HCT116 (cell line): ENCODE measurements at regions not wholly inside any gene's neighbourhood (a gene's known extent, or its start where the extent isn't known, plus 50 kb on each side); places are given as distances from the start of the nearest gene placed in this dataset.

Experiments
- ATAC-seq: fragments of 200-7000 bp; cut with Tn5 transposase; 2 replicates; pipeline ENCODE4 v1.9.1; 2020; ENCODE audit warnings: mild to moderate bottlenecking, moderate library complexity
- BruUV-seq: library from RNA; stranded (reverse); fragments of 400-500 nt; replicated peaks from 2 replicates; lab custom pipeline; 2021; lab: Mats Ljungman, UMichigan
- CTCF ChIA-PET: fragments of 300-600 bp; sonication (Branson Sonifier 250); formaldehyde crosslinking; loops from one replicate; lab custom pipeline; 2021; ENCODE audit warnings: antibody characterized with exemption; lab: Charles Lee
- POLR2A ChIA-PET: fragments of 300-600, 350-600 bp; sonication (Branson Sonifier 250); formaldehyde crosslinking; loops from one replicate; lab custom pipeline; 2021; ENCODE audit warnings: antibody characterized with exemption; lab: Charles Lee
- RAD21 ChIA-PET, 2 experiments: fragments of 300-600 bp; sonication (Branson Sonifier 250); formaldehyde crosslinking; loops; one replicate each; lab custom pipeline; 2023; ENCODE audit warnings: low total read pairs in 2 of 2; ENCODE audit not compliant: uncharacterized antibody in 2 of 2, unreplicated experiment in 2 of 2, low non-redundant PET in 1 of 2; lab: Charles Lee
- DNase-seq: peaks from one replicate; pipeline ENCODE4 v3.0.0-alpha.2; 2010; ENCODE audit warnings: low read depth, low spot score
- H2AFZ ChIP-seq: fragments of 200-600 bp; shearing (Covaris generic), sonication (generic); 2 replicates; pipeline ENCODE4 v1.6.1; 2017; ENCODE audit warnings: low read depth, mixed run types, mixed read lengths, antibody characterized with exemption, low read length; ENCODE audit not compliant: poor library complexity, severe bottlenecking
- H3K27ac ChIP-seq: 2 replicates; pipeline ENCODE4 v1.5.1; 2012; ENCODE audit warnings: low read depth, low read length
- H3K27me3 ChIP-seq: fragments of 200-600 bp; sonication (generic); 2 replicates; pipeline ENCODE4 v1.6.1; 2016; ENCODE audit warnings: mixed run types, low read length, mixed read lengths; ENCODE audit not compliant: insufficient read depth
- H3K36me3 ChIP-seq, 2 experiments: fragments of 200-500 bp in 1 of 2; fragments of 200-600 bp in 1 of 2; sonication (Bioruptor generic) in 1 of 2; sonication (generic) in 1 of 2; 2 replicates each; pipeline versions ENCODE4 v1.5.1 to v1.6.1; 2014 to 2016; ENCODE audit warnings: low read length in 2 of 2, inconsistent platforms in 1 of 2, mixed read lengths in 1 of 2, mixed run types in 1 of 2; ENCODE audit not compliant: insufficient read depth in 2 of 2, control insufficient read depth in 1 of 2
- H3K4me1 ChIP-seq, 2 experiments: fragments of 200-600 bp in 1 of 2; sonication (generic) in 1 of 2; 2 replicates each; pipeline versions ENCODE4 v1.5.1 to v1.6.1; 2012 to 2017; ENCODE audit warnings: low read length in 2 of 2, inconsistent platforms in 1 of 2, mild to moderate bottlenecking in 1 of 2, mixed read lengths in 1 of 2, mixed run types in 1 of 2, moderate library complexity in 1 of 2; ENCODE audit not compliant: insufficient read depth in 2 of 2, control insufficient read depth in 1 of 2
- H3K4me2 ChIP-seq: fragments of 200-600 bp; sonication (generic); 2 replicates; pipeline ENCODE4 v1.6.1; 2017; ENCODE audit warnings: mixed run types, low read length, mixed read lengths
- H3K4me3 ChIP-seq, 2 experiments: fragments of 200-600 bp in 1 of 2; sonication (generic) in 1 of 2; replicated peaks in 1 of 2; 2 replicates each; pipeline ENCODE4 v1.5.1; 2011 to 2016; ENCODE audit warnings: low read length in 2 of 2, control low read depth in 1 of 2, low read depth in 1 of 2, mild to moderate bottlenecking in 1 of 2, mixed read lengths in 1 of 2, mixed run types in 1 of 2
- H3K79me2 ChIP-seq: fragments of 200-600 bp; sonication (generic); 2 replicates; pipeline ENCODE4 v1.6.1; 2017; ENCODE audit warnings: mild to moderate bottlenecking, mixed run types, low read length, moderate library complexity, mixed read lengths; ENCODE audit not compliant: insufficient read depth
- H3K9ac ChIP-seq: fragments of 200-600 bp; sonication (generic); 2 replicates; pipeline ENCODE4 v1.6.1; 2016; ENCODE audit warnings: low read length, mixed read lengths
- H3K9me2 ChIP-seq: fragments of 200-600 bp; sonication (generic), shearing (Covaris generic); 2 replicates; pipeline ENCODE4 v1.6.1; 2017; ENCODE audit warnings: mixed run types, mild to moderate bottlenecking, moderate library complexity; ENCODE audit not compliant: insufficient read depth
- H3K9me3 ChIP-seq, 2 experiments: fragments of 200-500 bp in 1 of 2; fragments of 200-600 bp in 1 of 2; sonication (Bioruptor generic) in 1 of 2; sonication (generic) in 1 of 2; 2 replicates each; pipeline ENCODE4 v1.6.1; 2014 to 2017; ENCODE audit warnings: low read length in 2 of 2, mixed read lengths in 2 of 2, inconsistent platforms in 1 of 2, low read depth in 1 of 2, mild to moderate bottlenecking in 1 of 2, mixed run types in 1 of 2, moderate library complexity in 1 of 2; ENCODE audit not compliant: control insufficient read depth in 1 of 2, insufficient read depth in 1 of 2
- H4K20me1 ChIP-seq: fragments of 200-600 bp; sonication (generic), shearing (Covaris generic); 2 replicates; pipeline ENCODE4 v1.6.1; 2017; ENCODE audit warnings: mixed run types, mild to moderate bottlenecking, moderate library complexity; ENCODE audit not compliant: insufficient read depth
- CBX3 ChIP-seq: IDR thresholded peaks from 2 replicates; pipeline ENCODE4 v1.6.1; 2012; ENCODE audit warnings: low read depth
- EGR1 ChIP-seq: IDR thresholded peaks from 2 replicates; pipeline ENCODE4 v1.6.1; 2012; ENCODE audit warnings: low read depth
- ELF1 ChIP-seq: IDR thresholded peaks from 2 replicates; pipeline ENCODE4 v1.6.1; 2012; ENCODE audit warnings: low read depth, borderline replicate concordance
- EZH2 ChIP-seq: fragments of 200-600 bp; sonication (generic); IDR thresholded peaks from 2 replicates; pipeline ENCODE4 v1.6.1; 2017; ENCODE audit warnings: antibody characterized with exemption, mixed run types
- EZH2phosphoT487 ChIP-seq: fragments of 200-600 bp; IDR thresholded peaks from 2 replicates; pipeline ENCODE4 v1.6.1; 2018; ENCODE audit warnings: antibody characterized with exemption, borderline replicate concordance
- JUND ChIP-seq: IDR thresholded peaks from 2 replicates; pipeline ENCODE4 v1.6.1; 2012
- SIN3A ChIP-seq: IDR thresholded peaks from 2 replicates; pipeline ENCODE4 v1.6.1; 2012; ENCODE audit warnings: low read depth
- SP1 ChIP-seq: IDR thresholded peaks from 2 replicates; pipeline ENCODE4 v1.6.1; 2012; ENCODE audit warnings: low read depth
- ZNF274 ChIP-seq: fragments of 200-500 bp; sonication (Bioruptor generic); IDR thresholded peaks from 2 replicates; pipeline ENCODE4 v1.6.1; 2014; ENCODE audit warnings: mild to moderate bottlenecking, low read depth, low read length, inconsistent platforms
- intact Hi-C: fragments of 100-400 bp; cut with micrococcal nuclease; formaldehyde crosslinking; loops from 2 replicates; pipeline ENCODE4 v1.10.0; 2022
- TF ChIP-seq, protein P1 (sequence below): IDR thresholded peaks from 2 replicates; pipeline ENCODE4 v1.6.1; 2011; ENCODE audit warnings: mild to moderate bottlenecking, low read length, moderate library complexity; ENCODE audit not compliant: insufficient replicate concordance; ENCODE audit errors: extremely low read depth
- TF ChIP-seq, protein P2 (sequence below), 3 experiments: fragments of 200-600 bp in 1 of 3; sonication (generic) in 1 of 3; IDR thresholded peaks in 2 of 3; conservative IDR thresholded peaks in 1 of 3; 2 replicates each; pipeline ENCODE4 v1.5.1; 2012 to 2017; ENCODE audit warnings: low read depth in 2 of 3, low read length in 2 of 3, antibody characterized with exemption in 1 of 3, borderline replicate concordance in 1 of 3, control low read depth in 1 of 3, mild to moderate bottlenecking in 1 of 3, mixed read lengths in 1 of 3, mixed run types in 1 of 3, moderate library complexity in 1 of 3; ENCODE audit not compliant: insufficient read depth in 1 of 3

DNA sequence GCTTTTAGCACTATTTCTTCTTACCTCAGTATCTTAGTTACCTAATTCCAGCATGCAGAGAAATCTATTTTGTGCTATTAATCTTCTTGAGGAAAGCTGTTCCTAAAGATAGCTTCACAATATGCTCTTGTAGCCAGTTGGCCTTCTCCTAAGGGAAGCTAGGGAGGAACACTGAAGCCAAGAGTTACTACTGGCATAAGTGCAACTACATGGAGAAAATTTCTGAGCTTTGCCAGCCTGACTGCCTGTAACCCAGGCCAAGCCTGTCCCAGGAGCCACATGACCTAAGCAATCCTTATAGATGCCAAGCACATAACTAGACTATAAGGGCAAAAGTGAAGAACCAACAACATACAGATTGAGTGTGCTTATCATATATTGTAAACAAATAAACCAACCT is 890.2 kb downstream of the FLRT2 start:
- CTCF ChIA-PET, result no interaction called here
- RAD21 ChIA-PET, result no interaction called here
- ATAC-seq (no peak), DNase-seq (no peak)
- H3K36me3 ChIP-seq, result no peaks in the 10 kb centered on the region
- no peak overlapping the region for H3K4me3 ChIP-seq
- no peaks in the 10 kb centered on the region for H3K79me2 ChIP-seq
- H3K9me3 ChIP-seq, result peaks cover 3 to 12% of the 10 kb centered on the region in 2 experiments; a peak in 2 of 4 replicates
- TF ChIP-seq, protein P1, sequence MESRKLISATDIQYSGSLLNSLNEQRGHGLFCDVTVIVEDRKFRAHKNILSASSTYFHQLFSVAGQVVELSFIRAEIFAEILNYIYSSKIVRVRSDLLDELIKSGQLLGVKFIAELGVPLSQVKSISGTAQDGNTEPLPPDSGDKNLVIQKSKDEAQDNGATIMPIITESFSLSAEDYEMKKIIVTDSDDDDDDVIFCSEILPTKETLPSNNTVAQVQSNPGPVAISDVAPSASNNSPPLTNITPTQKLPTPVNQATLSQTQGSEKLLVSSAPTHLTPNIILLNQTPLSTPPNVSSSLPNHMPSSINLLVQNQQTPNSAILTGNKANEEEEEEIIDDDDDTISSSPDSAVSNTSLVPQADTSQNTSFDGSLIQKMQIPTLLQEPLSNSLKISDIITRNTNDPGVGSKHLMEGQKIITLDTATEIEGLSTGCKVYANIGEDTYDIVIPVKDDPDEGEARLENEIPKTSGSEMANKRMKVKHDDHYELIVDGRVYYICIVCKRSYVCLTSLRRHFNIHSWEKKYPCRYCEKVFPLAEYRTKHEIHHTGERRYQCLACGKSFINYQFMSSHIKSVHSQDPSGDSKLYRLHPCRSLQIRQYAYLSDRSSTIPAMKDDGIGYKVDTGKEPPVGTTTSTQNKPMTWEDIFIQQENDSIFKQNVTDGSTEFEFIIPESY, result no peak
- TF ChIP-seq, protein P2, sequence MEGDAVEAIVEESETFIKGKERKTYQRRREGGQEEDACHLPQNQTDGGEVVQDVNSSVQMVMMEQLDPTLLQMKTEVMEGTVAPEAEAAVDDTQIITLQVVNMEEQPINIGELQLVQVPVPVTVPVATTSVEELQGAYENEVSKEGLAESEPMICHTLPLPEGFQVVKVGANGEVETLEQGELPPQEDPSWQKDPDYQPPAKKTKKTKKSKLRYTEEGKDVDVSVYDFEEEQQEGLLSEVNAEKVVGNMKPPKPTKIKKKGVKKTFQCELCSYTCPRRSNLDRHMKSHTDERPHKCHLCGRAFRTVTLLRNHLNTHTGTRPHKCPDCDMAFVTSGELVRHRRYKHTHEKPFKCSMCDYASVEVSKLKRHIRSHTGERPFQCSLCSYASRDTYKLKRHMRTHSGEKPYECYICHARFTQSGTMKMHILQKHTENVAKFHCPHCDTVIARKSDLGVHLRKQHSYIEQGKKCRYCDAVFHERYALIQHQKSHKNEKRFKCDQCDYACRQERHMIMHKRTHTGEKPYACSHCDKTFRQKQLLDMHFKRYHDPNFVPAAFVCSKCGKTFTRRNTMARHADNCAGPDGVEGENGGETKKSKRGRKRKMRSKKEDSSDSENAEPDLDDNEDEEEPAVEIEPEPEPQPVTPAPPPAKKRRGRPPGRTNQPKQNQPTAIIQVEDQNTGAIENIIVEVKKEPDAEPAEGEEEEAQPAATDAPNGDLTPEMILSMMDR (IDR thresholded peaks at IDR 0.05 in 2 of 3, conservative IDR thresholded peaks at IDR 0.05 in 1 of 3; ENCODE audit: borderline replicate concordance in 1 of 3, insufficient read depth in 1 of 3, low read depth in 2 of 3, low read length in 2 of 3), result no peak
- TF ChIP-seq ELF1 (no peak), EZH2phosphoT487 (no peak), EZH2 (no peak), ZNF274 (no peak), CBX3 (no peak), SP1 (no peak), EGR1 (no peak), SIN3A (no peak), JUND (no peak)
- H2AFZ ChIP-seq, result no peak overlapping the region
- H3K9ac ChIP-seq, result no peak overlapping the region
- intact Hi-C loops, result no loop called here
- no peaks in the 10 kb centered on the region for H4K20me1 ChIP-seq
- POLR2A ChIA-PET, result no interaction called here
- no peak overlapping the region for H3K27ac ChIP-seq
- H3K4me1 ChIP-seq, result no peaks in the 10 kb centered on the region
- no peaks in the 10 kb centered on the region for H3K9me2 ChIP-seq
- H3K4me2 ChIP-seq, result no peak overlapping the region
- BruUV-seq, result no TSS peak
- no peaks in the 10 kb centered on the region for H3K27me3 ChIP-seq
